Natural killer cell (primary cell): ENCODE measurements at regions not wholly inside any gene's neighbourhood (a gene's known extent, or its start where the extent isn't known, plus 50 kb on each side); places are given as distances from the start of the nearest gene placed in this dataset.

Experiments used
- ATAC-seq, 3 donors: fragments of 150-1000 bp in 2 of 3; fragments of 200-7000 bp in 1 of 3; cut with Tn5 transposase; 1 replicate in 1 of 3; 2 replicates in 2 of 3; pipeline ENCODE4 v1.10.0; 2021; ENCODE audit warnings: mild to moderate bottlenecking in 2 of 3, moderate library complexity in 2 of 3
- DNase-seq, 2 donors: peaks; one replicate each; pipeline versions ENCODE4 v3.0.0 to v3.0.0-alpha.2; 2013 to 2021; ENCODE audit warnings: mixed read lengths in 1 of 2
- H3K27ac ChIP-seq: one replicate; pipeline ENCODE4 v1.5.1; 2013; ENCODE audit warnings: mild to moderate bottlenecking, low read length
- H3K27me3 ChIP-seq: one replicate; pipeline ENCODE4 v1.6.1; 2013; ENCODE audit warnings: low read length; ENCODE audit not compliant: control insufficient read depth, insufficient read depth
- H3K36me3 ChIP-seq: one replicate; pipeline ENCODE4 v1.6.1; 2013; ENCODE audit warnings: low read length; ENCODE audit not compliant: control insufficient read depth, insufficient read depth
- H3K4me1 ChIP-seq: one replicate; pipeline ENCODE4 v1.6.1; 2013; ENCODE audit warnings: low read length; ENCODE audit not compliant: control insufficient read depth, insufficient read depth
- H3K4me3 ChIP-seq: one replicate; pipeline ENCODE4 v1.5.1; 2013; ENCODE audit warnings: low read length
- H3K9me3 ChIP-seq: one replicate; pipeline ENCODE4 v1.6.1; 2013; ENCODE audit warnings: low read length; ENCODE audit not compliant: control insufficient read depth, insufficient read depth
- H3K27ac Mint-ChIP-seq, 2 donors: one replicate each; pipeline ENCODE4 v1.8.0; 2022; ENCODE audit warnings: mild to moderate bottlenecking in 2 of 2, mixed read lengths in 2 of 2, moderate library complexity in 1 of 2
- H3K27me3 Mint-ChIP-seq, 2 donors: one replicate each; pipeline ENCODE4 v1.8.0; 2022; ENCODE audit warnings: low read depth in 2 of 2, mixed read lengths in 2 of 2
- H3K36me3 Mint-ChIP-seq: one replicate; pipeline ENCODE4 v1.8.0; 2022; ENCODE audit warnings: mixed read lengths
- H3K4me1 Mint-ChIP-seq, 2 donors: one replicate each; pipeline ENCODE4 v1.8.0; 2022; ENCODE audit warnings: mixed read lengths in 2 of 2
- H3K4me3 Mint-ChIP-seq: one replicate; pipeline ENCODE4 v1.8.0; 2022; ENCODE audit warnings: mild to moderate bottlenecking, moderate library complexity, mixed read lengths
- H3K9me3 Mint-ChIP-seq, 2 donors: one replicate each; pipeline ENCODE4 v1.8.0; 2022; ENCODE audit warnings: mixed read lengths in 2 of 2
- CTCF ChIP-seq: fragments of 200-600 bp; IDR thresholded peaks from one replicate; pipeline ENCODE4 v1.8.0; 2022; ENCODE audit warnings: antibody characterized with exemption
- whole genome bisulfite sequencing: methylation state at CpG from one replicate; pipeline ENCODE4 v1.1.7; 2013; ENCODE audit warnings: missing lambda C conversion rate; ENCODE audit not compliant: insufficient coverage; 5-methylcytosine and 5-hydroxymethylcytosine counted together
- intact Hi-C: fragments of 100-400 bp; cut with micrococcal nuclease; formaldehyde crosslinking; loops from one replicate; pipeline ENCODE4 v1.14.2; 2022

- Histone ChIP-seq H3K27me3 (no peaks in the 10 kb centered on the region), H3K4me1 (peaks cover 99% of the 10 kb centered on the region), H3K9me3 (no peaks in the 10 kb centered on the region), H3K4me3 (no peak overlapping the region), H3K36me3 (no peaks in the 10 kb centered on the region), H3K27ac (peak overlapping the region; percentile 92)
- Mint-ChIP-seq H3K27ac (peak overlapping the region; percentile 87 to 96), H3K4me3 (peak overlapping the region; percentile 70), H3K4me1 (peaks cover 86 to 92% of the 10 kb centered on the region in 2 donors), H3K27me3 (no peaks in the 10 kb centered on the region), H3K9me3 (no peaks in the 10 kb centered on the region), H3K36me3 (no peaks in the 10 kb centered on the region)
- intact Hi-C loops: loop anchor here (2.0 to 5.0 kb wide), 2 partner anchors 323 to 341 kb away; no protein-coding TSS in a partner anchor
- WGBS: 66% methylated on average over 6 of the region's 6 CpGs
- ATAC-seq (no peak), DNase-seq (no peak)
- TF ChIP-seq CTCF: no peak
Measured at GRCh38 chr2:43135583-43135982, 90.8 kb downstream of the ZFP36L2 start.

GRCh38 chr2:43134571-43134889, 91.9 kb downstream of the ZFP36L2 start:
- H3K4me3 Mint-ChIP-seq: peak overlapping the region; percentile 69
- Histone ChIP-seq H3K27ac (peak overlapping the region; percentile 92), H3K4me3 (no peak overlapping the region), H3K4me1 (peaks cover 100% of the 10 kb centered on the region), H3K36me3 (no peaks in the 10 kb centered on the region), H3K27me3 (no peaks in the 10 kb centered on the region), H3K9me3 (no peaks in the 10 kb centered on the region)
- no peak for DNase-seq
- H3K27me3 Mint-ChIP-seq: no peaks in the 10 kb centered on the region
- H3K27ac Mint-ChIP-seq: peak overlapping the region; percentile 87 to 96
- H3K9me3 Mint-ChIP-seq: no peaks in the 10 kb centered on the region
- no peak for TF ChIP-seq CTCF
- no peaks in the 10 kb centered on the region for H3K36me3 Mint-ChIP-seq
- WGBS: 17% methylated on average over 9 of the region's 9 CpGs
- ATAC-seq: no peak
- peaks cover 86 to 92% of the 10 kb centered on the region in 2 donors for H3K4me1 Mint-ChIP-seq
- intact Hi-C loops: loop anchor here (2.0 kb wide), 1 partner anchor 342 kb away; no protein-coding TSS in a partner anchor

- TF ChIP-seq CTCF: no peak
- WGBS: 1% methylated on average over 20 of the region's 21 CpGs
- peak overlapping the region; percentile 87 to 96 for H3K27ac Mint-ChIP-seq
- Histone ChIP-seq H3K4me3 (no peak overlapping the region), H3K36me3 (no peaks in the 10 kb centered on the region), H3K4me1 (peaks cover 100% of the 10 kb centered on the region), H3K27ac (peak overlapping the region; percentile 92), H3K27me3 (no peaks in the 10 kb centered on the region), H3K9me3 (no peaks in the 10 kb centered on the region)
- H3K4me3 Mint-ChIP-seq: peak overlapping the region; percentile 69
- no peaks in the 10 kb centered on the region for H3K27me3 Mint-ChIP-seq
- ATAC-seq (peak; percentile 7 to 26 (median 21)), DNase-seq (peak in 1 of 2 donors; percentile 91)
- peaks cover 85 to 93% of the 10 kb centered on the region in 2 donors for H3K4me1 Mint-ChIP-seq
- H3K36me3 Mint-ChIP-seq: no peaks in the 10 kb centered on the region
- intact Hi-C loops: loop anchor here (2.0 kb wide), 1 partner anchor 343 kb away; no protein-coding TSS in a partner anchor
- H3K9me3 Mint-ChIP-seq: no peaks in the 10 kb centered on the region
Measured at GRCh38 chr2:43133708-43134570, 92.5 kb downstream of the ZFP36L2 start.
